ENCODE measurements at regions not wholly inside any gene's neighbourhood (a gene's known extent, or its start where the extent isn't known, plus 50 kb on each side); places are given as distances from the start of the nearest gene placed in this dataset.

- H3K4me3 ChIP-seq (ENCODE audit: low read depth, low read length) = no peak overlapping the region
- no peak for TF ChIP-seq CTCF (conservative IDR thresholded peaks at IDR 0.05; ENCODE audit: low read depth, low read length)
- peak; percentile 42 for DNase-seq (ENCODE audit: low read depth)
Observed at GRCh38 chr3:124298951-124299350, 307.0 kb upstream of the ROPN1 start.

GRCh38 chr3:124299831-124300230 lies 307.9 kb upstream of the ROPN1 start:
- no peak for DNase-seq (ENCODE audit: low read depth)
- TF ChIP-seq CTCF (conservative IDR thresholded peaks at IDR 0.05; ENCODE audit: low read depth, low read length) = no peak

GRCh38 chr3:124300416-124300815 lies 308.5 kb upstream of the ROPN1 start:
- TF ChIP-seq CTCF (conservative IDR thresholded peaks at IDR 0.05; ENCODE audit: low read depth, low read length) = no peak
- no peak overlapping the region for H3K4me3 ChIP-seq (ENCODE audit: low read depth, low read length)
- no peak for DNase-seq (ENCODE audit: low read depth)

More at GRCh38 chr3:124299831-124300230, 307.9 kb upstream of the ROPN1 start:
- H3K4me3 ChIP-seq (ENCODE audit: low read depth, low read length) = no peak overlapping the region

- DNase-seq (ENCODE audit: low read depth) = no peak
- no peak overlapping the region for H3K4me3 ChIP-seq (ENCODE audit: low read depth, low read length)
- no peak for TF ChIP-seq CTCF (conservative IDR thresholded peaks at IDR 0.05; ENCODE audit: low read depth, low read length)
Observed at GRCh38 chr3:124303305-124303910, 311.5 kb upstream of the ROPN1 start.

GRCh38 chr3:124306665-124307064 lies 314.7 kb upstream of the ROPN1 start:
- no peak overlapping the region for H3K4me3 ChIP-seq (ENCODE audit: low read depth, low read length)
- TF ChIP-seq CTCF (conservative IDR thresholded peaks at IDR 0.05; ENCODE audit: low read depth, low read length) = no peak
- DNase-seq (ENCODE audit: low read depth) = no peak

- TF ChIP-seq CTCF (conservative IDR thresholded peaks at IDR 0.05; ENCODE audit: low read depth, low read length) = no peak
- H3K4me3 ChIP-seq (ENCODE audit: low read depth, low read length) = no peak overlapping the region
- DNase-seq (ENCODE audit: low read depth) = no peak
Observed at GRCh38 chr3:124313621-124314020, 321.7 kb upstream of the ROPN1 start.

Data from epithelial cell of proximal tubule (primary cell).